OCI-LY3 (cell line): ENCODE measurements at regions not wholly inside any gene's neighbourhood (a gene's known extent, or its start where the extent isn't known, plus 50 kb on each side); places are given as distances from the start of the nearest gene placed in this dataset.

ENCODE experiments used
- EZH2phosphoT487 ChIP-seq: fragments of 200-600 bp; shearing (Covaris generic); IDR thresholded peaks from 2 replicates; pipeline ENCODE4 v1.6.1; 2018; ENCODE audit warnings: antibody characterized with exemption, mixed run types, low read depth
- TF ChIP-seq, protein P1 (sequence below): fragments of 200-600, 300-600 bp; sonication (generic); IDR thresholded peaks from 2 replicates; pipeline ENCODE4 v1.5.1; 2014; ENCODE audit warnings: antibody characterized with exemption, low read length, low read depth

DNA sequence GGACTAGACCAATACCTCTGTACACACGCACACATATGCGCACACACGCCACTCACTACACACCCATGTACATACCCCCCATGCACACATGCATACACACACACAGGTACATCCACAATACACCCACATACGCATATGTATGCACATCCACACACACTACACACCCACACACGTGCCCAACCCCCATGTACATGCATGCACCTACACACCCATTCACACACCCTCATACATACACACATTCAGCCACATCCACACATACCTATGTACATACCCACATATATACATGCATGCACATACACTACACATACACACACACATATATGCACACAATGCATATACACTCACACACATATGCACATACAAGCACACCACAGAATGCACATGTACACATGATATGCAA is 107.1 kb downstream of the GADD45G start:
- TF ChIP-seq, protein P1, sequence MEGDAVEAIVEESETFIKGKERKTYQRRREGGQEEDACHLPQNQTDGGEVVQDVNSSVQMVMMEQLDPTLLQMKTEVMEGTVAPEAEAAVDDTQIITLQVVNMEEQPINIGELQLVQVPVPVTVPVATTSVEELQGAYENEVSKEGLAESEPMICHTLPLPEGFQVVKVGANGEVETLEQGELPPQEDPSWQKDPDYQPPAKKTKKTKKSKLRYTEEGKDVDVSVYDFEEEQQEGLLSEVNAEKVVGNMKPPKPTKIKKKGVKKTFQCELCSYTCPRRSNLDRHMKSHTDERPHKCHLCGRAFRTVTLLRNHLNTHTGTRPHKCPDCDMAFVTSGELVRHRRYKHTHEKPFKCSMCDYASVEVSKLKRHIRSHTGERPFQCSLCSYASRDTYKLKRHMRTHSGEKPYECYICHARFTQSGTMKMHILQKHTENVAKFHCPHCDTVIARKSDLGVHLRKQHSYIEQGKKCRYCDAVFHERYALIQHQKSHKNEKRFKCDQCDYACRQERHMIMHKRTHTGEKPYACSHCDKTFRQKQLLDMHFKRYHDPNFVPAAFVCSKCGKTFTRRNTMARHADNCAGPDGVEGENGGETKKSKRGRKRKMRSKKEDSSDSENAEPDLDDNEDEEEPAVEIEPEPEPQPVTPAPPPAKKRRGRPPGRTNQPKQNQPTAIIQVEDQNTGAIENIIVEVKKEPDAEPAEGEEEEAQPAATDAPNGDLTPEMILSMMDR: no peak
- TF ChIP-seq EZH2phosphoT487: no peak
